ENCODE measurements at regions not wholly inside any gene's neighbourhood (a gene's known extent, or its start where the extent isn't known, plus 50 kb on each side); places are given as distances from the start of the nearest gene placed in this dataset.

DNA sequence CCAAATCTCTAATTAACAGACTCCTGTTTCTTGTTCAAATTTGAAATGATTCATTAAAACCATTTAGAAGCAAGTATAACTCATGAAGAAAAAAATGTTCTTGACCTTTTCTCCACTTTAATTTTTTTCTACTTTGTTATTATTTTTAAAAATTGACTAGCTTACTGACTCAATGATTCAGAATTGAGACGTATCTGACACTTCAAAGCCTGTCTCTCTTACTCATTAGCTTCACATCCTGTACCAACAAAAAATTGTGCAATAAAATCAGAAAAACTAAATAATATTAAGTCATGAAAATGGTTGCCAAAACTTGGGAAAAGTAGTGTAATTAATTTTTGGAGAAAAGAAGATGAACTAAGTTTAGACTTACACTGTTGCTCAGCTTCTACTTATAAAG, 331.2 kb downstream of the SLC16A7 start:
- FAIRE-seq, result no peak
- no peak for DNase-seq (ENCODE audit: insufficient read length, low spot score)

DNA sequence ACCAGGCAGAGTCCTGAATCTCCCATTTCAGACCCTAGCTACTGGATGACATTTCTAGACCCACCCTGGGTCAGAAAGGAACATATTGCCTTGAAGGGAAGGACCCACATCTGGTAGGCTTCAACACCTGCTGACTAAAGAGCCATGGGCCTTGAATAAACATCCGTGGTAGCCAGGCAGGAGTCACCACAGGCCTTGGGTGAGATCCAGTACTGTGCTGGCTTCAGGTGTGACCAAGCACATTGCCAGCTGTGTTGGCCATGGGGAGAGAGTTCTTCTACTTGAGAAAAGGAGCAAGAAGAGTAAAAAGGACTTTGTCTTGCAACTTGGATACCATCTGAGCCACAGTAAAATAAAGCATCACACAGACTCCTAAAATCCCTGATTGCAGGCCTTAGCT, 332.6 kb downstream of the SLC16A7 start:
- no peak for FAIRE-seq
- no peak for DNase-seq (ENCODE audit: insufficient read length, low spot score)

DNA sequence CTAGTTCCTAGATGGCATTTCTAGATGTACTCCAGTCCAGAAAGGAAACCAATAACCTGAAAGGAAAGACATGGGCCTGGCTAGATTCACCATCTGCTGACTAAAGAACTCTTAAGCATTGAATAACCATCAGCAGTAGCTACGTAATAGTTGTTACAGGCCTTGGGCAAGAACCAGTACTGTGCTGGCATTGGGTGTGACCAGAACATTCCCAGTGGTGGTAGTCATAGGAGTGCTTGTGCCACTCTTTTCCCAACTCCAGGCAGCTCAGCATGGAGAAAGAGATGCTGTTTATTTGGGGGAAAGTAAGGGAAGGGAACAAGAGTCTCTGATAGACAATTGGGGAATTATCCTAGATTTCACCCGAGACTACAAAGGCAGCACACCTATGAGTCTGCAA, 333.3 kb downstream of the SLC16A7 start:
- no peak for DNase-seq (ENCODE audit: insufficient read length, low spot score)
- no peak for FAIRE-seq

DNA sequence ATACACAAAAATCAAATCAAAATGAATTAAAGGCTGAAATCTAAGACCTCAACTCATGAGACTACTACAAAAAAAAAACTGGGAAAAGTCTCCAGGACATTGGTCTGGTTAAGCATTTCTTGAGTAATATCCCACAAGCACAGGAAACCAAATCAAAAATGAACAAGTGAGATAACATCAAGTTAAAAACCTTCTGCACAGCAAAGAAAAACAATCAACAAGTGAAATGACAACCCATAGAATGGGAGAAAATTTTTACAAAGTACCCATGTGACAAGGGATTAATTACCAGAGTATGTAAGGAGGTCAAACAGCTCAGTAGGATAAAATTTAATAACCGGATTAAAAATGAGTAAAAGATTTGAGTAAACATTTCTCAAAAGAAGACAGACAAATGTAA, 338.7 kb downstream of the SLC16A7 start:
- FAIRE-seq, result no peak
- DNase-seq (ENCODE audit: insufficient read length, low spot score), result no peak

DNA sequence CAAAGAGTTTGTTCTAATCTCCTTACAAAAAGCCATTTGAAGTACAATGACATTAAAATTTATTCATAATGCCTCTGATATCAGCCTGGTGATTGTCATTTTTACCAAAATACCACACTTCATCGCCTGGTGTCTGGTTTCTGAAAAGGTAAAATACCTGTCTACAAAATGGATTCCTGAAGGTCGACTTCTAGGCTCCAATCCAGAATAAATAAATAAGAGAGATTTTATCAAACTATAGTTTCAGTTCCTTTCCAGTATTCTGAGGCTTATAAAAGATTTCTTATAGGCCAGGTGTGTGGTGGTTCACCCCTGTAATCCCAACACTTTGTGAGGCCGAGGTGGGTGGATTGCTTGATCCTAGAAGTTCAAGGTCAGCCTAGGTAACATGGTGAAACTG, 340.7 kb downstream of the SLC16A7 start:
- FAIRE-seq (no peak), DNase-seq (ENCODE audit: insufficient read length, low spot score) (no peak)

DNA sequence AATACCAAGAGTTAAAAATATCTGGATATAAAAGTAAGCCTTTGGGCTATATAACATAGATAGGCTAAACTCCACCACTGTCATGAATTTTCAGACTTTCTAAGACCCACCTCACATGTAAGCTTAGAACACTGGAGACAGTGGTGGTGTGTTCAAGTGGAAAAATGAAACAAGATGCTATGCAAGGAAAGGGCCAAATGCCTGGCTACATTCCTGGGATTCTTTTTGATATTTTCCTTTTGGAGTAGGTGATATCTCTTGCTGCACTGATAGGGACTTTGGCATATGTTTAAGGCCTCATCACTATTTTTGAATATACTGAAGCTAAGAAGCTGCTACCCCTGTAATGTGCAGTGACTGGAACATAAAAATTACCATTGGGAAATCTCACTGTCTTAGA, 341.3 kb downstream of the SLC16A7 start:
- DNase-seq (ENCODE audit: insufficient read length, low spot score) (no peak), FAIRE-seq (no peak)

DNA sequence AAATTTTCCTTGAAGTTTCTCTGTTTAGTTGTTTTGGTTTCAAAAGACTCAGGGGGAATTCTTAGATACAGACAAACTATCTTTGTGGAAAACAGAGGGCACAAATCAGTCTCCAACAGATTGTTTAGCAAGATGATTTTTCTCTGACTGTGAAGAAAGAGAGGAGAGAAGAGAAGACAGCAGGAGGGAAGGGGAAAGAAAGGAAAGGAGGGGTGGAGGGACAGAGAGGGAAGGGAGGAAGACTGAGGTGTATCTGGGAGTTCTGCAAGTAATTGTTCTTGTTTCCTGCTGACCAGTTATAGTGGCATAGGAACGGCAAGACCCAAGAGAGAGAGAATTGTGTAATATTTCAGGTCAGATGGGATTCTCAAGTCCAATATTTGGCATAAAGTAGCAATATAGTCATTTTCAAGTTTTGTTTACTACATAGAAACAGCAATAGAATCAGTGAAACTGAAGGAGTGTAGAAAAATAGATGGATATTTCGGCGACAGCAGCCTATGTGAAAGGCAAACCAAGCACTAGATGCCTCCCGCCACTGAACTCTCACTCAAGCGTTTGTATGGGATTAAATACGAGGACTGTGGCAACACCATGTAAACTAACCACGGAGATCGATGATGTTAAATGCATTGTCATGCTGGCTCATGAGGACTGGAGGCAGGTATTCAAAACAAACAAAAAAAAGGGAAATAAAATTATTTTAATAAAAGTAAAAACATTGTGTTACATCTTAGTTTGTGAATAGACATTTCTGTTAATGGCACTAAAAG, 342.5 kb downstream of the SLC16A7 start:
- DNase-seq (ENCODE audit: insufficient read length, low spot score) (no peak), FAIRE-seq (no peak)

DNA sequence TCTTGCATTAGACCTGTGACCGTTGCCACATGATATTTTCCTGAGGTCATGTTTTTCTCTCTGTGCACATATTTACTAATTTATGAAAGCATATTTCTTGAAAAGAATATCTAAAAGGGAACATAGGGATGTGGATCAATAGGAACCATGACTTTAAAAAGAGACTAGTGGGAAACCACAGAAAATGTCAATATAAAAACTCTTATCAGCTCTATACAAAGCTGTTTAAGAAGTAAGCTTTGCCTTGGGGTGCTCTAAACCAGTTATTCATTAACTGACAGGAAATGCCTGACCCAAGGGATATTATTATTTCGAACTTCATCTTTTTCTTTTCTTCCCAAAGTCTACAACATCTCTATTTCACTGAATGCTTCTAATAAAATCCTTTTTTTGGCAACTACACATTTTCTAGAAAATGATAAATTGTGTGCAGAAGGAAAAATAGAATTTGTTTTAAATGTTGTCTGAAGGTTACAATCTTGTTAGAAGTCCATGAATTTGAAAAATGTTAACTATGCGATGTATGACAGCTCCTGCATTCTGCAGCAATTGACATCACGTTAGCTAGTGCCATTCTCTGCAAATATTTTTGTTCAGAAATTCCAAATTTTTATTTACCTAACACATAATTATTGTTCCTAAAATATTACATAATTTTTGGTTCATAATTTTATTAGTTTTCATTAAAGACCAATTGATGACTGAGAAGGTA, 345.0 kb downstream of the SLC16A7 start:
- FAIRE-seq, result no peak
- no peak for DNase-seq (ENCODE audit: insufficient read length, low spot score)

DNA sequence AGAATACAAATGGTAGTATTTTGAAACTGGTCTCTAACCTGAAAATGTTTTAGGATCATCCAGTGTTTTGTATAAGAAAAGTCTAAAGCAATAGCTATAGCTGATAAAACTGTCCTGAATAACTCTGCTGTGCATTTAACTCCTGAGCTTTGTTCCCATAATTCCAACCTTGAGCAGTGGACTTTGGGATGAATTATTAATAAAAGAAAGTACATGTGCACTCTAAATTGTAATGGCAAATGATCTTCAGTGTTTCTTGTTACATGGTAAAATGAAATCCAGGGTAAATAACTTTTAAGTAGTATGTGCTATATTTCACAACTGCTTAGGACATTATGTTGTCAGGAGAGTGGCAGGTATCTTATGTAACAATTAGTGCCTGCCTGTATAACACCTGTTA, 345.6 kb downstream of the SLC16A7 start:
- FAIRE-seq (no peak), DNase-seq (ENCODE audit: insufficient read length, low spot score) (no peak)

DNA sequence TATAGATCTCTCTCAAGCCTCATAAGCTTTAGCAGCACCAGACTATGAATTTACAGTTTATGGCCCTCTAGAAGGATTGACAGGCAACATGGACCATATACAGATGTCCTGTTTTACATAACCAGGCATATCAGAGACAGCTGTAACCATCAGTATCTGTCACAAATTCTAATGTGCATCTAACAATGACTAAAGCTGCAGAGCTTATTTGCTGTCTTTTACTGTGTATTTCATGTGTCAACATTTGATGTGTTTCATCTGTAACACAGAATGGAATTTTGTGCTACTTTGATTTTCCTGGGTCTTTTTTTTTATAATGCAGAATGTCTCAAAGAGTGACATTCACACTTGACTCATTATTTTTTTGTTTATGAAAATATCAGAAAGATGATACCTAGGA, 348.3 kb downstream of the SLC16A7 start:
- FAIRE-seq, result no peak
- no peak for DNase-seq (ENCODE audit: insufficient read length, low spot score)

DNA sequence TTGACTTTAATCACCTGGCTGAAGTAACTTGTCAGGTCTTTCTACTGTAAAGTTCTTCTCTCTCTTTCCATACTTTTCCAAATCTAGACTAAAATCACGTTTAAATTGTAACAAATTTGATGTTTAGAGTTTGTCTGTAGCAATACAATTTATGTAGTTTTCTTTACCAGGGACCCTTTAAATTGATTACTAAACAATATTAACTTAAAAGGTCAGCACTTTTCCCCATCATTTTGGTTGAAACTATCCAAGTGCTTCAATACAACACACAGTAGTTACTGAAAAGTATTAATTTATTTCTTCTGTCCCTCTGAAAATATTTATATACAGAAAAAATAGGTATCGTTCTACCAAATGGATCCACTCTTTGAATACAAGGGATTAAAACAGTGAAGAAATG, 350.8 kb downstream of the SLC16A7 start:
- DNase-seq (ENCODE audit: insufficient read length, low spot score) (no peak), FAIRE-seq (no peak)

DNA sequence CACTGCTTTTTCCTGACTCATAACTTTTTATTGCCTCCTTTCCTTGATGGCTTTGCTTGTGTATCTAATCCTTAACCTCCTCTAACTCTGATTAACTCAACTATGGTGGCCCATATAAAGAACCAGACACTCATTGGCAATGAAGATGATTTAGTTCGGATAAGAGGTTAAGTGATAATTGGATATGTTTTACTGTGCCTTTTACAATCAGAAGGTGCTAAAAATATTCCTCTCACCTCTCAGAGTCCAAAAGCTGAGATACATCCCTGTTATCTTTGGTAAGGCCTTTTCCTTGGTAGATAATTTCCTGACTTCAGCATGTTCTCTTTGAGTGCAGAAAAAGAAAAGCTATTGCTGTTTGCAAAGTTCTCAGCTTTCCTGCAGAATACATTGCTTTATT, 367.7 kb downstream of the SLC16A7 start:
- FAIRE-seq (no peak), DNase-seq (ENCODE audit: insufficient read length, low spot score) (no peak)

DNA sequence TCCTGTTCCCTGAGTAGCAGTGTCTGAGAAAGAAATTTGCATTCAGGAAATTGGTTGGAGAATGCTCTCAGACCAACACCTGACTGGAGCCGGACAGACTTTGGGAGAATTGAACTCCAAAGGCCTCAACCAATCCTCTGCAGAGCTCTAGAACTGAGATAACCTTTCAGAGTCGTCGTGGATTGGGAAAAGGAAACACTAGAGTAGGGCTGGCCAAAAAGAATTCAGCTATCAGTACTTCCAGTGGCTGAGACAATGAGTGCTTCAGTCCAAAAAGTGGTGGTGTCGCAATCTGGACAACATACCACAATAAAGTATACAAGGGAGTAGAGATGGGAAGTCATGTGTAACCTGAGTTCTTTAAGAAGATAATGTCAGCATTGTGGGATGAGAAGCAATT, 377.1 kb downstream of the SLC16A7 start:
- FAIRE-seq (no peak), DNase-seq (ENCODE audit: insufficient read length, low spot score) (no peak)

DNA sequence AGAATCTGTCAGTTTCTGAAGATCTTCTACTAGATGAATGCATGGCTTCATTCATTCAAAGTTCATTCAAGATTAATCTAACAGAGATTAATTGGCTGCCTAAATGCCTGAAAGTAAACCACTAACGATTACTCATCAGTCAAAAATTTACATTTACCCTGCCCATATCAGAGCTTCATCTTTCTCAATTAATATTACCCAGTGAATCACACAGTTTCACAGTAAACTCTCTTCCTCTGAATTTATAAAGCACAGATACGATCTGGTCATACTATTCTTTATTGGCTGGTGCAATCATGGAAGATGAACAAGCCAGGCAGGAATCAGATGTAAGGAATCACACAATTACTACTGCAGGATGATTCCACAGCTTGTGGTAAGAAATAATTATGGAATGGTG, 377.7 kb downstream of the SLC16A7 start:
- DNase-seq (ENCODE audit: insufficient read length, low spot score), result no peak
- no peak for FAIRE-seq

DNA sequence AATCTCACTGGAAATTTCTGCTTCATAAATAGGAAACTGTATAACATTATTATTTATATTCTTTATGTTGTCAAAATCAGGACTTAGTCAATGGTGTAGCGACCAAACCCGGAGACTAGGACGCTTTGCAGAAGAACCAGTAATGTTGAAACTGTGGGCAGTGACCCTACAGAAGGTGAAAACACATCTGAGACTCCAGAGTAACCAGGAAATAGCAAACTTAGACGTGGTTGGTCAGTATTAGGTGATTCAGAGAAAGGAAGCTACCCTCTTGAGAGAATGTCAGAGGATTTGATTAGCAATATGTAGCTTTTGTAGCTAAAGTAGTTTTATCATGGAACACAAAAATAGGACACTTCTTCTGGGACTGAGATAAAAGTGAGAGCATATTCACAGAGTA, 381.9 kb downstream of the SLC16A7 start:
- DNase-seq (ENCODE audit: insufficient read length, low spot score) (no peak), FAIRE-seq (no peak)

DNA sequence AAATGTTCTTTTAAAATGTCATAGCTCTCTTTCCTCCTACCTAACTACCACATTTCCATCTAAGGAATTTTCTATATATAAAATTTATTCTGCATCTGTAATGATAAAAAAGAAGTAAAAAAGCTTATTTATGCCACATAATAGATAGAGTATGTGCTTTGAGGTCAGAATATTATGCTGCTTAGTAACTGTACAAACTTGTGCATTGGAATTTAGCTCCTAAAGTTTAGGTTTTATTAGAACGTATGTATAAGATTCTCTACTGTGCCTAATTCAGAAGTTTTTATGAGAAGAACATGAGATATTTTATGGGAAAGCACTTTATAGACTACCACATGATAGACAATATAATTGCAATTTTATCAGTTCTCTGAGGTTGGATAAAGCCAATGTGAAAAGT, 384.6 kb downstream of the SLC16A7 start:
- DNase-seq (ENCODE audit: insufficient read length, low spot score), result no peak
- FAIRE-seq, result no peak

DNA sequence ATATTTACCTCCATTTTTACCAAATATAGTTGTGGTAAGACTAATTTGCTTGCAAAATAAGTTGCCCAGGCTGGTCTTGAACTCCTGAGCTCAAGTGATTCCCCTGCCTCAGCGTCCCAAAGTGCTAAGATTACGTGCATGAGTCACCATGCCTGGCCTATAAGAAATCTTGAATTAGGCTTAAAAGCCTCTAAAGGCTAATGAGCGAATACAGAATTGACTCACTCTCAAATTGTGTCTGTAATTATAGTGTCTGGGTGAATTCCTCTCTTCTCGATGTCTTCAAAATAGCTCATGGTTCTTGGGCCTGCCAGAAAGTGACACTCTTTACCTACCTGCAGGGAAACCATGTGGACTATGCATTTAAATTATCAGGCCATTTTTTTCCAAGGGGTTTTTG, 403.5 kb downstream of the SLC16A7 start:
- no peak for FAIRE-seq
- no peak for DNase-seq (ENCODE audit: insufficient read length, low spot score)

DNA sequence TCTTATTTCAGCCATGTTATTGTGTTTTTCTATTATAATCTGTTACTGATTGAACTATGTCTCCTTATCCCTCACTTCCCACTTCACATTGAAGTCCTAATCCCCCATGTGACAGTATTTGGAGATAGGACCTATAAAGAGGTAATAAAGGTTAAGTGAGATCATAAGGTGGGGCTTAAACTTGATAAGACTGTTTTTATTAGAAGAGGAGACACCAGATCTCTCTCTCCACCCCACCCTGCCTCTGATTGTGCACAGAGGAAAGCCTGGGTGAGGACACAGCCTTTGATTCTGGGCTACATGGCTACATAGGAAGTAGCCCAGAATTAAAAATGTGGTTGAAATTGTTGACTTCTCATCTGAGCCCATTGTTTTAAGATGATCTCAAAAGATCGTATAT, 414.7 kb downstream of the SLC16A7 start:
- FAIRE-seq (no peak), DNase-seq (ENCODE audit: insufficient read length, low spot score) (no peak)

DNA sequence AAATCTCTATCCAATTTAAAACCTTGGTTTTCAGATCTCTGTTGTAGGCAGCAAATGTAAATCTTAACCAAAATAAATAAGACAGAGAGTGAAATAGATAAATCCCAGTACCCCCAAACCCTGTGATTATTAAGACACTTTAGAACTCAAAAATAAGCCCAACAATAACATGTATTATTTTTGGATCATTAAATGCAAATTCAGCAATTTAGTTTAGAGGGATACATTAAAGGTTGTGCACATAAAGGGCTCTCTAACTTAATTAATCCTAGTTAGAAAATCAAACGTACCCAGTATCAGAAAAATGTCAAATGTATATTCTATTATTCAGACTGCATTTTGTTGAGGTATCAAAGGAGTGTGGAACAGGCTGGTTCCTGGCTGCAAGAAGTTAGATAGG, 416.8 kb downstream of the SLC16A7 start:
- no peak for DNase-seq (ENCODE audit: insufficient read length, low spot score)
- FAIRE-seq, result no peak

DNA sequence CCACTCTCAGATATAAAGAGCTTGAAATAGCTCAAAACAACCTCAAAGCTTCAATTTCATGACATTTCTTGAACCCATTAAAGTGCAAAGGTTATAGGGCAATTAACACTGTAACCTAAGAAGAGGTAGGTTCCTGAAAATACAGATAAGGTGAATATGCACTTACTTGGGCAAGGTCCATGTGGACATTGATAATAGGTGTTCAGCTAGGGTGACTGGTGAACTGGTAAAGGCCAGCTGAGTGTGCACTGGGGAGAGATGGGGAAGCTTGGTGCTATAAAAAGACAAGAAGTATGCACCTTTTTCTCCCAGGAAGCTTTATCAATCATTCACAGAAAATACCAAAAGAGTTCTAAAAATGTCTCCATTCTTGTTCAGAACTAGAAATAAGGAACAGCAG, 418.6 kb downstream of the SLC16A7 start:
- DNase-seq (ENCODE audit: insufficient read length, low spot score) (no peak), FAIRE-seq (no peak)

DNA sequence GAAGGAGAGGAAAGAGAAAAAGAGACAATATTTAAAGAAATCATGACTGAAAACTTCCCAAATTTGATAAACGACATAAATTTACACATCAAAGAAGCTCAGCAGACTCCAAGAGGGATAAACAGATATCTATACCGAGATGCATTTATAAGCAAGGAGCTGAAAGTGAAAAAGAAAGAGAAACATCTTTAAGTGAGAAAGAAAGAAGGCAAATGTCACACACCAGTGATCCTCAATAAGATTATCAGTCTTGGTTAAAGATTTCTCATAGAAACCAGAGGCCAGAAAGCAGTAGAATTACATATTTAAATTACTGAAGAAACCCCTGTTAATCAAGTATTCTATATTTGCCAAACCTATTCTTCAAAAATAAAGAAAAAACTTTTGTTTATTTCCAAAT, 424.2 kb downstream of the SLC16A7 start:
- DNase-seq (ENCODE audit: insufficient read length, low spot score), result no peak
- FAIRE-seq, result no peak

DNA sequence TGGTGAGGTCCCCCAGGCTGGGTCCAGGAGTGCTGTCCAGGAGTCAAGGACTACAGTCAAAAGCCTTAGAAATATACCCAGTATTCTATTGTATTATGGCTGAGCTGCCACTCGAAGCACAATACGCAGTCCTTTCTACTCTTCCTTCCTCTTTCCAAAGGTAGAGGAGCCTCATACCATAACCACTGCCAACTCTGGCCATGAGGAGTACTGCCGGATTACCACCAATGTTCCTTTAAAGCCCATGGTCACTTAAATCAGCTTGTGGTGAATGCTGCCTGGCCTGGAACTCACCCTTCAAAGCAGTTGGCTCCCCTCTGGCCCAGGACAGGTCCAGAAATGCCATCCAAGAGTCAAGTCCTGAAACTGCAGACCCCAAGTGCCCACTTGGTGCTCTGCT, 425.4 kb downstream of the SLC16A7 start:
- DNase-seq (ENCODE audit: insufficient read length, low spot score) (no peak), FAIRE-seq (no peak)

DNA sequence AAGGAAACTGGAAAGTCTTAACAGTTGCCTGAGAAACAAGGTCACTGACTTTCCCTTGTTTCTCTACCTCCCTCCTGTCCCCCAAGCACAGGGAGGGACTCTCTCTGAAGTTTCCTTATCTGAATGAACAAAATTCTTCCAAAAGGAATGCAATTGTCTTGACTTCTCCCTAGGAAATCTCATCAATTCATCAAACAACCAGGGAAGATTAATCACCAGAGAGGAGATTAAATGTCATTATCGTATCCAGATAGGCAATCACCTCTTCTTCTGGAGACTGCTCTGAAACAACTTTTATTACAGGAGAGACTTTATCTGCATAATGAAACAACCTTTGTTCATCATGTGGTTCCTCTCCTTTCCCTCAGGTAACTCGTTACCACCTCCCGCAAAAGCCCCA, 431.4 kb downstream of the SLC16A7 start:
- DNase-seq (ENCODE audit: insufficient read length, low spot score) (no peak), FAIRE-seq (no peak)
